ENCODE measurements at regions not wholly inside any gene's neighbourhood (a gene's known extent, or its start where the extent isn't known, plus 50 kb on each side); places are given as distances from the start of the nearest gene placed in this dataset.
"Not testable (repeated sequence)": the region's sequence is repeated elsewhere in the genome, so short reads cannot be mapped to it uniquely, and the experiment has no call there.

DNA sequence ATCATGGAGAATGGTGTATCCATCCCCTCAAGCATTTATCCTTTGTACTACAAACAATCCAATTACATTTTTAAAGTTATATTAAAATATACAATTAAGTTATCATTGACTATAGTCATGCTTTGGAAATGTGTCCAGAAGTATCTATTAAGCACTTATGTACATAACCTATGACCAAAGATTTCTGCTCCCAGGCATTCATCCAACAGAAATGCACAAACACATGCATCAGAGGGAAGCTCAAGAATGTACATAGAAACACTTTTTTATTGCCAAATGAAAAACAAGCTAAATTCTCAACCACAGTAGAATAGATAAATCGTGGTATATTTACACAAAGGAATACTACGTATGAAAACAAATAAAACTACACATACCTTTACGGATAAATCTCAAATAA is 700.5 kb upstream of the ZNF608 start:
- peak; percentile 76 for DNase-seq (ENCODE audit: low read depth)
- TF ChIP-seq CTCF (conservative IDR thresholded peaks at IDR 0.05; ENCODE audit: control insufficient read depth, insufficient read depth, low read depth, low read length) = no peak
- H3K4me3 ChIP-seq (ENCODE audit: control insufficient read depth, low read depth, low read length) = no peak overlapping the region

DNA sequence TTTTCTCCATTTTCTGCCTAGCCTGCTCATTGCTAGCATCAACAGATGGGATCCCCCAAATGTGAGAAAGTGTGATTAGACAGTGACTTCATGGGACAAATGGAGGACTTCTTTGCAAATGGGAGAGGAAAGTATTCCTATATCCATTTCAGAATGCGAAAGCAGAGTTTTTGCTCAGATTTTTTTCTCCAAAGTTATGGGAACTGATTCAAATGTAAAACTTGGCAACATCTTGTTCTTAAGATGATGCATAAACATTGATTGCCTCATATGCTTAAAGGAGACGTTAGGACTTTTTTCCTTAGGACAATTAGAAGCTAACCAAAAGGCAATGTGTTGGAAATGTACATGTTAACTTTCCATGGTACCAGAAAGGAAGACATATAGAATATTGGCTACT is 704.3 kb upstream of the ZNF608 start:
- H3K4me3 ChIP-seq (ENCODE audit: control insufficient read depth, low read depth, low read length) = no peak overlapping the region
- TF ChIP-seq CTCF (conservative IDR thresholded peaks at IDR 0.05; ENCODE audit: control insufficient read depth, insufficient read depth, low read depth, low read length) = no peak
- peak; percentile 71 for DNase-seq (ENCODE audit: low read depth)

DNA sequence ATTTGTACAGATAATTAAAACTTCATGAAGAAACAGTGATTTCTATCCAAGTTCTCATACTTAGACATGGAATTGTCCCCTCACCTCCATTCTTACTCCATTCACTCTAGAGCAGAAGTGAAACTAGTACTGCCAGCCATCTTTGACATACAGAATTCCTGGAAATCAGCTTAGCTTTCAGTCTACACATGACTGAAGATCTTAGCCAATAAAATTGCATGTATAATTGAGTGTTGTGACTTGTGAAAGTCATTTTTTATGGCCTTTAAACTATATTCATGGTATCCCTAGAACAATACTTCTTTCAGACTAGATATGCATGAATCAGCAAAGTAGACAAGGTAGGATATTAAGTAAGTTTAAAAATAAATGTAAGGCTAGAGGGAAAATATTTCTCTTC is 705.2 kb upstream of the ZNF608 start:
- H3K4me3 ChIP-seq (ENCODE audit: control insufficient read depth, low read depth, low read length) = no peak overlapping the region
- no peak for TF ChIP-seq CTCF (conservative IDR thresholded peaks at IDR 0.05; ENCODE audit: control insufficient read depth, insufficient read depth, low read depth, low read length)
- DNase-seq (ENCODE audit: low read depth) = no peak

DNA sequence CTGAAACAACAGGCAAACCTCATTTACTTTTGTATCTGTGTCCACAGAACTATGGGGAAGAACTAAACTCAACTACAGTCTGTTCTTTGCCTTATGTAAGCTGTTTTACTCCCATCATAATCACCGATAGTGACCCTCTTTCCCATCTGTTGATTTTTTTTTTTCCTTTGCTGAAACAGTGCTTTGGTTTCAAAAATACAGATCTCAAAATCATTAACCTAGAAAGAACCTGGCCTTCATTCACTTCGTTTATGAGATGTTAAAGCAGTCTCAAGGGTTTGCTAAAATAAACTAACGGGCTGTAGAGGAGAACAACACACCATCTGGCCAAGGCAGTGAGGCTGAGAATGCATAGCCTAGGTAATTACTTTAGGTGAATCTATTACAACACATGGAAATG is 706.6 kb upstream of the ZNF608 start:
- DNase-seq (ENCODE audit: low read depth) = no peak
- H3K4me3 ChIP-seq (ENCODE audit: control insufficient read depth, low read depth, low read length) = no peak overlapping the region
- no peak for TF ChIP-seq CTCF (conservative IDR thresholded peaks at IDR 0.05; ENCODE audit: control insufficient read depth, insufficient read depth, low read depth, low read length)

GRCh38 chr5:125455041-125455440 is 708.6 kb upstream of the ZNF608 start:
- no peak for DNase-seq (ENCODE audit: low read depth)
- H3K4me3 ChIP-seq (ENCODE audit: control insufficient read depth, low read depth, low read length) = no peak overlapping the region
- TF ChIP-seq CTCF (conservative IDR thresholded peaks at IDR 0.05; ENCODE audit: control insufficient read depth, insufficient read depth, low read depth, low read length) = no peak

DNA sequence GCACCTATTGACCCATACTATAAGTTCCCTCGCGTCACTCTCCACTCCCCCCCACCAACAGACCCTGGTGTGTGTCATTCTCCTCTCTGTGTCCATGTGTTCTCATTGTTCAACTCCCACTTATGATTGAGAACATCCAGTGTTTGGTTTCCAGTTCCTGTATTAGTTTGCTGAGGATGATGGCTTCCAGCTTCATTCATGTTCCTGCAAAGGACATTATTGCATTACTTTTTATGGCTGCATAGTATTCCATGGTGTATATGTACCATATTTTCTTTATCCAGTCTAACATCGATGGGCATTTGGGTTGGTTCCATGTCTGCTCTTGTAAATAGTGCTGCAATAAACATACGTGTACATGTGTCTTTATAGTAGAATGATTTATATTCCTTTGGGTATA is 709.6 kb upstream of the ZNF608 start:
- H3K4me3 ChIP-seq (ENCODE audit: control insufficient read depth, low read depth, low read length); DNase-seq (ENCODE audit: low read depth): not testable (repeated sequence)

DNA sequence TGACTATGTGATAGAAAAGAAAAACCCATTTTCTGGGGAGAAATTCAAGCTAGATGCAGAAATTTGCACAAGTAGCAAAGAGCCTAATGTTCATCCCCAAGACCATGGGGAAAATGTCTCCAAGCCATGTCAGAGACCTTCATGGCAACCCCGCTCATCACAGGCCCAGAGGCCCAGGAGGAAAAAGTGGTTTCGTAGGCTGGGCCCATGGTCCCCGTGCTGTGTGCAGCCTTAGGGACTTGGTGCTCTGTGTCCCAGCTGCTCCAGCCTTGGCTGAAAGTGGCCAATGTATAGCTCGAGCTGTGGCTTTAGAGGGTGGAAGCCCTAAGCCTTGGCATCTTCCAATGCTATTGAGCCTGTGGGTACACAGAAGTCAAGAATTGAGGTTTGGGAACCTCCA is 711.2 kb upstream of the ZNF608 start:
- H3K4me3 ChIP-seq (ENCODE audit: control insufficient read depth, low read depth, low read length) = no peak overlapping the region
- no peak for DNase-seq (ENCODE audit: low read depth)
- TF ChIP-seq CTCF (conservative IDR thresholded peaks at IDR 0.05; ENCODE audit: control insufficient read depth, insufficient read depth, low read depth, low read length) = no peak

DNA sequence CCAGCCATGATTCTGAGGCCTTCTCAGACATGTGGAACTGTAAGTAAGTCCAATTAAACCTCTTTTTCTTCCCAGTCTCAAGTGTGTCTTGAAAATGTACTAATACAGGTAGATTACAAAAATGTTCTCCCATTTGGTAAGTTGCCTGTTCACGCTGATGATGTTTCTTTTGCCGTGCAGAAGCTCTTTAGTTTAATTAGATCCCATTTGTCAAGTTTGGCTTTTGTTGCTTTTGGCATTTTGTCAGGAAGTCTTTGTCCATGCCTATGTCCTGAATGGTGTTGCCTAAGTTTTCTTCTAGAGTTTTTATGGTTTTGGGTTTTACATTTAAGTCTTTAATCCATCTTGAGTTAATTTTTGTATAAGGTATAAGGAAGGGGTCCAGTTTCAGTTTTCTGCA is 712.5 kb upstream of the ZNF608 start:
- not testable (repeated sequence) for DNase-seq (ENCODE audit: low read depth); H3K4me3 ChIP-seq (ENCODE audit: control insufficient read depth, low read depth, low read length)

Data from fibroblast of mammary gland (primary cell).